Activated CD8-positive, alpha-beta T cell treated with anti-CD3 and anti-CD28 coated beads for 36 hours (primary cell): ENCODE measurements at regions not wholly inside any gene's neighbourhood (a gene's known extent, or its start where the extent isn't known, plus 50 kb on each side); places are given as distances from the start of the nearest gene placed in this dataset.

ENCODE experiments used
- ATAC-seq: fragments of 200-7000 bp; cut with Tn5 transposase; one replicate; pipeline ENCODE4 v1.10.0; 2021; ENCODE audit warnings: mild to moderate bottlenecking, moderate library complexity
- CTCF ChIA-PET: fragments of 350-600 bp; sonication (Branson Sonifier 250); formaldehyde crosslinking; loops from one replicate; lab custom pipeline; 2021; ENCODE audit warnings: antibody characterized with exemption; lab: Charles Lee
- POLR2A ChIA-PET: fragments of 350-600 bp; sonication (Branson Sonifier 250); formaldehyde crosslinking; loops from one replicate; lab custom pipeline; 2021; ENCODE audit warnings: antibody characterized with exemption; lab: Charles Lee
- DNase-seq: peaks from one replicate; pipeline ENCODE4 v3.0.0-alpha.2; 2020
- H3K27ac Mint-ChIP-seq: one replicate; pipeline ENCODE4 v1.8.0; 2021; ENCODE audit warnings: mild to moderate bottlenecking, mixed read lengths
- H3K27me3 Mint-ChIP-seq: one replicate; pipeline ENCODE4 v1.8.0; 2021; ENCODE audit warnings: mixed read lengths
- H3K36me3 Mint-ChIP-seq: one replicate; pipeline ENCODE4 v1.8.0; 2021; ENCODE audit warnings: low read depth, mixed read lengths
- H3K4me1 Mint-ChIP-seq: one replicate; pipeline ENCODE4 v1.8.0; 2021; ENCODE audit warnings: low read depth, mixed read lengths
- H3K4me3 Mint-ChIP-seq: one replicate; pipeline ENCODE4 v1.8.0; 2021; ENCODE audit warnings: mild to moderate bottlenecking, moderate library complexity, mixed read lengths
- H3K9me3 Mint-ChIP-seq: one replicate; pipeline ENCODE4 v1.8.0; 2021; ENCODE audit warnings: mixed read lengths
- CTCF ChIP-seq: fragments of 200-600 bp; IDR thresholded peaks from one replicate; pipeline ENCODE4 v1.8.0; 2022; ENCODE audit warnings: antibody characterized with exemption, mild to moderate bottlenecking
- intact Hi-C: fragments of 100-400 bp; cut with micrococcal nuclease; formaldehyde crosslinking; loops from one replicate; pipeline ENCODE4 v1.10.0; 2022

- Mint-ChIP-seq H3K9me3 (peaks cover 4% of the 10 kb centered on the region), H3K36me3 (no peaks in the 10 kb centered on the region), H3K27ac (no peak overlapping the region), H3K4me1 (no peaks in the 10 kb centered on the region), H3K4me3 (no peak overlapping the region), H3K27me3 (no peaks in the 10 kb centered on the region)
- intact Hi-C loops: no loop called here
- no peak for ATAC-seq
- POLR2A ChIA-PET: no interaction called here
- no peak for DNase-seq
- CTCF ChIA-PET: no interaction called here
- no peak for TF ChIP-seq CTCF
Observed at GRCh38 chr9:82560036-82560435, 502.9 kb downstream of the RASEF start.

GRCh38 chr9:82560457-82560904 lies 502.5 kb downstream of the RASEF start:
- Mint-ChIP-seq H3K4me3 (no peak overlapping the region), H3K36me3 (no peaks in the 10 kb centered on the region), H3K27me3 (no peaks in the 10 kb centered on the region), H3K9me3 (peaks cover 4% of the 10 kb centered on the region), H3K27ac (no peak overlapping the region), H3K4me1 (no peaks in the 10 kb centered on the region)
- TF ChIP-seq CTCF: no peak
- POLR2A ChIA-PET: no interaction called here
- CTCF ChIA-PET: no interaction called here
- intact Hi-C loops: no loop called here
- ATAC-seq (no peak), DNase-seq (no peak)

GRCh38 chr9:82563094-82563493 lies 499.8 kb downstream of the RASEF start:
- DNase-seq (no peak), ATAC-seq (no peak)
- POLR2A ChIA-PET: no interaction called here
- intact Hi-C loops: no loop called here
- CTCF ChIA-PET: no interaction called here
- TF ChIP-seq CTCF: no peak
- H3K4me3 Mint-ChIP-seq: no peak overlapping the region
- H3K27ac Mint-ChIP-seq: no peak overlapping the region
- peaks cover 4% of the 10 kb centered on the region for H3K9me3 Mint-ChIP-seq
- no peaks in the 10 kb centered on the region for H3K4me1 Mint-ChIP-seq
- H3K27me3 Mint-ChIP-seq: no peaks in the 10 kb centered on the region
- H3K36me3 Mint-ChIP-seq: no peaks in the 10 kb centered on the region

GRCh38 chr9:82563841-82564240 lies 499.1 kb downstream of the RASEF start:
- POLR2A ChIA-PET: no interaction called here
- ATAC-seq (no peak), DNase-seq (no peak)
- no peak overlapping the region for H3K27ac Mint-ChIP-seq
- intact Hi-C loops: no loop called here
- no peak overlapping the region for H3K4me3 Mint-ChIP-seq
- H3K9me3 Mint-ChIP-seq: peaks cover 4% of the 10 kb centered on the region
- no peaks in the 10 kb centered on the region for H3K27me3 Mint-ChIP-seq
- no peaks in the 10 kb centered on the region for H3K4me1 Mint-ChIP-seq
- H3K36me3 Mint-ChIP-seq: no peaks in the 10 kb centered on the region
- CTCF ChIA-PET: no interaction called here
- no peak for TF ChIP-seq CTCF

- ATAC-seq (no peak), DNase-seq (no peak)
- Mint-ChIP-seq H3K36me3 (no peaks in the 10 kb centered on the region), H3K9me3 (peaks cover 4% of the 10 kb centered on the region), H3K27ac (no peak overlapping the region), H3K4me1 (no peaks in the 10 kb centered on the region), H3K4me3 (no peak overlapping the region), H3K27me3 (no peaks in the 10 kb centered on the region)
- no peak for TF ChIP-seq CTCF
- intact Hi-C loops: no loop called here
- ChIA-PET POLR2A (no interaction called here), CTCF (no interaction called here)
Observed at GRCh38 chr9:82565188-82565969, 497.6 kb downstream of the RASEF start.
